ENCODE measurements at regions not wholly inside any gene's neighbourhood (a gene's known extent, or its start where the extent isn't known, plus 50 kb on each side); places are given as distances from the start of the nearest gene placed in this dataset.

DNA sequence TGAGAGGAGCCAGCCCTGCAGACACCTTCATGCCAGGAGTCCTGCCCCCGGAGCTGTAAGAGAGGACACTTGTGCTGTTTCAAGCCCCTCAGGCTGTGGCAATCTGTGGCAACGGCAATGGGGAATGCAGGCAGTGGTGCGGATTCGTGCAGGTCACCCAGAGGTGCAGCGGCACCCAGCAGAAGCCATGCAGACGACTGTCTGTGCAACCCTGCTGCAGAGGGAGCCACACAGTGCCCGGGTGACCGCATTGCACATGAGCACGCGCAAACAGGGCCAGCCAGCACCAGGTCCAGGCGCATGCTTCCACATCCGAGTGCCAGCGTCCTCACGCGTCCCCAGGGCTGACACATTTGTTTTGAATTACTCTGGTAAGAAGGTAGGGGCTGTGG, 84.8 kb upstream of the GPC1 start:
- H3K27me3 Mint-ChIP-seq, result peaks cover 31% of the 10 kb centered on the region
- no peak overlapping the region for H3K27ac Mint-ChIP-seq
- H3K9me3 ChIP-seq (ENCODE audit: control insufficient read depth, low read length, poor library complexity, severe bottlenecking), result no peaks in the 10 kb centered on the region
- H3K4me3 Mint-ChIP-seq, result no peak overlapping the region
- H3K4me1 Mint-ChIP-seq, result no peaks in the 10 kb centered on the region
- H3K36me3 Mint-ChIP-seq (ENCODE audit: low read depth), result peaks cover 2% of the 10 kb centered on the region
- DNase-seq (peak in 1 of 3 donors; percentile 4), ATAC-seq (no peak)

DNA sequence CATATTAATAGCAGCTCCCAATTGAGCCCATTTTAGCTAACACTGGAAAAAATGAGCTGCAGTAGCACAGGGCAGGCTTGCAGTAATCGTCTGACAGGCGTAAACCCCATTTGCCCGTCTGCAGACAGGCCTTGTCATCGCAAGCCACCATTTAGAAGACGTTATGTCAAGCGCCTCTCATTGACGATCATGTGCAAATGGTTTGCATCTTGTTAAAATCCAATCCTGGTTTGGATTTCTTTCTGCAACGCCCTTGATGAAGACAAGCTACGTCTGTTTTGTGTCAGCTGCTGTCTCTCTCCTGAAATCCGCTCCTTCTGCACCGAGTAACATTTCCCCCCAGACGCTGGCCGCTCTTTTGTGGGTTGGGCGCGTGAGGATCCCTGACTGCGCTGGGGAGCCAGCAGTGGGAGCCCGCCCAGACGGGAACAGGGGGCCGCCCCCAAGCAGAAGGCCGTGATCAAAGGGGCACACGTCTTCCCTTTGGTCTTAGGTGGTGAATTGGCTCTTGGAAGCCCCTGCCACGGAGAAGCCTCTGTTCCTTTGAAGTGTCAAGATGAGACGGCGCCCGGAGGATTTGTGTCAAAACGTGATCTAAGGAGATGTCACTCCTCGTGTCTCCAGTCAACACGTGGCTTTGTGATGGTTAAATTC, 84.2 kb upstream of the GPC1 start:
- H3K4me3 Mint-ChIP-seq, result no peak overlapping the region
- H3K9me3 ChIP-seq (ENCODE audit: control insufficient read depth, low read length, poor library complexity, severe bottlenecking), result no peaks in the 10 kb centered on the region
- H3K27me3 Mint-ChIP-seq, result peaks cover 31% of the 10 kb centered on the region
- DNase-seq (peak in 1 of 3 donors; percentile 1), ATAC-seq (no peak)
- no peaks in the 10 kb centered on the region for H3K4me1 Mint-ChIP-seq
- peaks cover 4% of the 10 kb centered on the region for H3K36me3 Mint-ChIP-seq (ENCODE audit: low read depth)
- no peak overlapping the region for H3K27ac Mint-ChIP-seq

DNA sequence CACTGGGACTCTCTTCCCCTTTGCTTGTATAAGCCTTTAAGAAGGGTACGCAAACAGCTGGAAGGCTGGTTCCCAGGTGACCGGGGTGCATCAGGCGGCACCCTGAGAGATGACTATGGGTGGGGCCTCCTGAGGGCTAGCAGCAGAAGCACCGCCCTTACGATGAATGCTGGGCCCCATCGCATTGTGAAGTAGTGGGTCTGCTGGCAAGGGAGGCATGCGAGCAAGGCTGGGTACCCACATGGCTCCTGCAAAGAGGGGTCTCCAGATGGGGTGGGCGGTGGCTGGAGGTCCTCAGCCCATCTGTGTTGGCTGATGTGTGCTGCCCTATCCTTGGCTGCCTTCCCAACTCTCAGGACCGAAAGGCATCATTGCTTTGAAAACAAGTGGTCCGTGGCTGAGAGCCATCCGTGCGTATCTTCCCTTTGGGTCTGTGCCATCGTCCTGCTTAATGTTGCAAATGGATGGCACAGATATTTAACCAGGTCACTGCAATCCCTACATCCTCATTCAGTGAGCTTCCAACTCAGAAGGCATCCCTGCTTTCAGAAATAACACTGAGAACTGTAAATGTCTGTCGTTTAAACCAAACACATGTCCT, 83.5 kb upstream of the GPC1 start:
- Mint-ChIP-seq H3K4me1 (no peaks in the 10 kb centered on the region), H3K27me3 (peaks cover 34% of the 10 kb centered on the region), H3K4me3 (no peak overlapping the region), H3K36me3 (ENCODE audit: low read depth) (peaks cover 4% of the 10 kb centered on the region), H3K27ac (no peak overlapping the region)
- no peaks in the 10 kb centered on the region for H3K9me3 ChIP-seq (ENCODE audit: control insufficient read depth, low read length, poor library complexity, severe bottlenecking)
- peak in 1 of 3 donors; percentile 5 for DNase-seq
- no peak for ATAC-seq

DNA sequence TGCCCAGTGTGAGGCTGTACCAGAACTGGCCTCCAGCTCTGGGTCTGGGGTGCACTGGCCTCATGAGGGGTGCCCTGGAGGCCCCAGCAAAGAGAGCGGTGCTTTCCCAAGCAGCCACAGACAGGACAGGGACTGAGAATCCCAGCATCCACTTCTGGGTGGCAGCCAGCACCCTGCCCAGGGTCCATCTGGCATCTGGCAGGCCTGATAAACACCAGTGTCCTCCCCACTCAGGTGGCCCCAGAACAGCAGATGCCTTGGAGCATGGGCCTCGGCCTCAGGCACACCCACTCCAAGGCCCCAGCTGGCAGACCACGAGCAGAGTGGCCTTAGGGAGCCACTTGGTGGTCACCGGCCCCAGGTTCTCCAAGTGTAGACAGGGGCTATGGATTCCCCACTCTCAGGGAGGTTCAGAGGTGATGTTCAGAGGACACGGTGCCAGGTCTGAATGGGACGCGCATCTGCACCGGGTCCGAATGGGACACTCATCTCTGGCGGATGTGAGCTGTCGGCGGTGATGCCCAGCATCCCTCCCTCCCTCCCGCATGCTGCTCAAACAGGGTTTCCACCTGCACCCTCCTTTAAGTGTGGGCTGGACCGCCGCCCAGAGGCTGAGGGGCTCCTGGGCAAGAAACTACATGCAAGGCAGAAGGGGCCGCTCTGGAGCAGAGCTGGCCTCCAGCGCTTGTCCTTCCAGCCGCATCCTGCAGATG, 82.2 kb upstream of the GPC1 start:
- DNase-seq (peak in 1 of 3 donors; percentile 2), ATAC-seq (no peak)
- Mint-ChIP-seq H3K4me3 (no peak overlapping the region), H3K27ac (no peak overlapping the region), H3K4me1 (no peaks in the 10 kb centered on the region), H3K36me3 (ENCODE audit: low read depth) (peaks cover 4% of the 10 kb centered on the region), H3K27me3 (peaks cover 34% of the 10 kb centered on the region)
- H3K9me3 ChIP-seq (ENCODE audit: control insufficient read depth, low read length, poor library complexity, severe bottlenecking), result no peaks in the 10 kb centered on the region

DNA sequence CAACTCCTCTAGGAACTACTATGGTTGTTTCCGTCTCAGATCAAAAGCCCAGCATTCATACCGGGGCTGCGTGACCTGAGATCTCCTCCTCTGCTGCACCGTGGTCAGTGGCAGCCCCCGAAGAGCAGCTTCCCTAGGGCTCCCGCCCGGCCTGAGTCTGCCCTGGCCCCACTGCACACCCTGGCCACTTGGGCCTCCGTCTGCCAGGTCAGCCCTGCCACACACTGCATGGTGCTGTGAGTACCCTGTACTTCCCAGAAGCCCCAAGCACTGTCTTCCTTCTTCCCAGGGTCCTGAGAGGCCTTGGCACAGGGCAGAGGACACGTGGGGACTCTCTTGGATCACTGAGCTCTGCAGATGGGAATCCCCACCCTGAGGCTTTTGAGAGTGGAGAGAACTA, 81.5 kb upstream of the GPC1 start:
- no peaks in the 10 kb centered on the region for H3K4me1 Mint-ChIP-seq
- no peak overlapping the region for H3K4me3 Mint-ChIP-seq
- no peak overlapping the region for H3K27ac Mint-ChIP-seq
- peak in 1 of 3 donors; percentile 2 for DNase-seq
- H3K27me3 Mint-ChIP-seq, result peaks cover 28% of the 10 kb centered on the region
- no peak for ATAC-seq
- peaks cover 4% of the 10 kb centered on the region for H3K36me3 Mint-ChIP-seq (ENCODE audit: low read depth)
- no peaks in the 10 kb centered on the region for H3K9me3 ChIP-seq (ENCODE audit: control insufficient read depth, low read length, poor library complexity, severe bottlenecking)

DNA sequence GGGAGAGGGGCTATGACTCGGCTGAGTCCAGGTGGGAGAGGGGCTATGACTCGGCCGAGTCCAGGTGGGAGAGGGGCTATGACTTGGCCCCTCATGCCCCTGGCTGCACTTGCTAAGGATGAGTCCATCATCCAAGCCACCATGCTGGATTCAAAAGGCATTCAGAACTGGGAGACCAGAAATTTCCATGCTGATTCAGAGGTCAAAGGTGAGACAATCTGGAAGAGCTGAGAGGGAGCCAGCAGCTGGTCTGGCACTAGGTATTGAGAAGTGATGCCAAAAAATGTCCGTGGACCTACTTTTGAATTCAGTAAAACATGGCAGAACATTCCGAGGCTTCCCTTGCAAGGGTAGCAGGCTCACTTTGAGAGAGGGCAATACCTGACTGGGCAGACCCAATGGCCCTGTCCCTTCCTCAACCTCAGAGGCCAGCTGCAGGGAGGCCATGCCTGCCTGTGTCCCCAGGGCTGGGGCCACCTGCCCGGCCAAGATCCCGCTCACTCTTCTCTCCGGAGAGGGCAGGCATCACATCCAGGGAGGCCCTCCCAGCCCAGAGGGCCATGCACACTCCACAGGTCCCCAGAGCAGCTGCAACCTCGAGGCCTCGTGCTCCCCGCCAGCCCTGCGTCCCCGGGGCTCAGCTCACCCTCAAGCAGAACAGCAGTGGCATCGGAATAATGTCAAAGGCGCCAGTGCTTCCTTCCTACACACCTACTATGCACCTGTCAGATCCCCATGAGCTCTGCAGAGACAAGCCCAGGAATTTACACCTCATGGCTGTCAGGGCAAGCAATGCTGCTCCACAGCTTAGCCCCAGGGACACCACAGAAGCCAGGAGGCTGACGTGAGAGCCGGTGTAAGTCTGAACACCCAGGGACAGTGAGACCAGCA, 80.2 kb upstream of the GPC1 start:
- DNase-seq, result peak in 1 of 3 donors; percentile 2
- no peaks in the 10 kb centered on the region for H3K9me3 ChIP-seq (ENCODE audit: control insufficient read depth, low read length, poor library complexity, severe bottlenecking)
- Mint-ChIP-seq H3K27ac (no peak overlapping the region), H3K36me3 (ENCODE audit: low read depth) (peaks cover 4% of the 10 kb centered on the region), H3K4me3 (no peak overlapping the region), H3K4me1 (no peaks in the 10 kb centered on the region), H3K27me3 (peaks cover 23% of the 10 kb centered on the region)
- ATAC-seq, result no peak

DNA sequence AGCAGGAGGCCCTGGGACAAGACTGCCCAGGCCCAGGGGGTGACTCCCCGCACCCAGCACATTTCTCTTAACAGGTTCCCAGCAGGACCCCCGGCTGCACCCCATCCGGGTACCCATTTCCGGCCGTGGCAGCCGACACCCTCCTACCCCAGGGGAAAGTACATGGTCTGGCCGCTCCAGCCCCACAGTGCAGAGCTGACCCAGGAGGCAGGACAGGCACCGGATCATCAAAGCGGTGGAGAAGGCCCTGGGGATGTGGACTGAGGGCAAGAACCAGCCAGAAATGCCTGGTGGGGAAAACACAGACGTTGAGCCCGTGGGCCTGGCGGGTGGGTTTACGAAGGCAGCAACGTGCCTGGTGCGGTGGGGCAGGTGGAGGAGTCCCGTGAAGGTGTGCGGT, 79.5 kb upstream of the GPC1 start:
- H3K4me1 Mint-ChIP-seq, result no peaks in the 10 kb centered on the region
- no peak overlapping the region for H3K27ac Mint-ChIP-seq
- no peaks in the 10 kb centered on the region for H3K9me3 ChIP-seq (ENCODE audit: control insufficient read depth, low read length, poor library complexity, severe bottlenecking)
- H3K27me3 Mint-ChIP-seq, result peaks cover 18% of the 10 kb centered on the region
- peak in 1 of 3 donors; percentile 4 for DNase-seq
- peaks cover 4% of the 10 kb centered on the region for H3K36me3 Mint-ChIP-seq (ENCODE audit: low read depth)
- H3K4me3 Mint-ChIP-seq, result no peak overlapping the region
- no peak for ATAC-seq

DNA sequence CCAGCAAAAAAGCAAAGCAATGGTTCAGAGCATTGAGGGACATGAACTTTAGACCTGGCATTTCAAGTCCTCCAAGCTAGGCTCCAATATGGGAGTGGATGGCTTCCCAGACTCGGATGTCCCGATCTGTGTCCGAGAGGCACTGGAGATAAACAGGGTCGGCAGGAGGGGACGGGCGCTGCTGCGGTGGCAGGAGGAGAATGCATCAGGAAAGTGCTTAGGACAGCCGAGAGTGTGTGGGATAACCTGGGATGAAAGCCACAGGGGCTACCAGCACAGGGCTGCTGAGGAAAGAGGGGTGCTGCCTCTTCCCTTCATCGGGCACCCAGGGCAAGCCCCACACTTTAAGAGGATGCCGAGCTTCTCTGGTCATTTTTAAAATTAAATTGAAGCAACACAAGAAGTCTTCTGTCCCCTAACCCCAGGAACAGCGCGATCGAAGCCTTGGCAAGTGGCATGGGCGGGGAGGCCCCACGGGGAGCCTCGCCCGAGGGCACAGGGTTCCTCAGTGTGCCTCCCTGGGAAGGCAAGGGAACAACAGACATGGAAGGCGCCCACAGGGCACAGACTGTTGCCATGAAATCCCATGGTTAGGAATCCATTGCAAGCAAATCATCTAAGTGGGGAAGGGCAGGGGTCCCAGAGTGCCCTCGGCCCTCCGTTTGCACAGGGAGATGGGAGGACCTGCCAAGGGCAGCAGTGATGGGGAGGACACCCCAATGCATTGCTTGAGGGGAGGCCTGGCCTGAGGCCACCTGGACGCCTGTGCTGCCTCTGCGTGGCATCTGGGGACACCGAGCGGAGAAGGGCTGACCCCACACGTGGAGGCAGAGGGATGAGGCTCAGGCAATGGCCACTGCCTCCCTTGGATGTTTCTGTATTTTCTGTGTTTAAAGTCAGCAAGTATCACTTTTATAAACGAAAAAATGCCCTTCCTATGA, 78.5 kb upstream of the GPC1 start:
- Mint-ChIP-seq H3K4me3 (no peak overlapping the region), H3K27me3 (peaks cover 12% of the 10 kb centered on the region), H3K4me1 (no peaks in the 10 kb centered on the region), H3K36me3 (ENCODE audit: low read depth) (peaks cover 4% of the 10 kb centered on the region), H3K27ac (peak overlapping the region; percentile 59)
- ATAC-seq (no peak), DNase-seq (peak in 1 of 3 donors; percentile 0)
- no peaks in the 10 kb centered on the region for H3K9me3 ChIP-seq (ENCODE audit: control insufficient read depth, low read length, poor library complexity, severe bottlenecking)

DNA sequence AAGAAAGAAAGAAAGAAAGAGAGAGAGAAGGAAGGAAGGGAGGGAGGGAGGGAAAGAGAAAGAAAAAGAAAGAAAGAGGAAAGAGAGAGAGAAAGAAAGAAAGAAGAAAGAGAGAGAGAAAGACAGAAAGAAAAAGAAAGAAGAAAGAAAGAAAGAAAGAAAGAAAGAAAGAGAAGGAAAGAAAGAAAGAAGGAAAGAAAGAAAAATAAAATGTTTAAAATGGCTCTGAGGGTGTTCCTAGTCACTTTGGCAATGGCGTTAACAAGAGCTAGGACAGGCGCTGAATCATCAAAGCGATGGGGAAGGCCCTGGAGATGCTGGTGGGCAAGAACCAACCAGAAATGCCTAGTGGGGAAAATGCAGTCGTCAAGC, 77.8 kb upstream of the GPC1 start:
- H3K27me3 Mint-ChIP-seq, result peaks cover 8% of the 10 kb centered on the region
- H3K4me3 Mint-ChIP-seq, result no peak overlapping the region
- H3K4me1 Mint-ChIP-seq, result no peaks in the 10 kb centered on the region
- ATAC-seq, result no peak
- DNase-seq, result no peak
- H3K9me3 ChIP-seq (ENCODE audit: control insufficient read depth, low read length, poor library complexity, severe bottlenecking), result no peaks in the 10 kb centered on the region
- peaks cover 4% of the 10 kb centered on the region for H3K36me3 Mint-ChIP-seq (ENCODE audit: low read depth)
- H3K27ac Mint-ChIP-seq, result no peak overlapping the region

DNA sequence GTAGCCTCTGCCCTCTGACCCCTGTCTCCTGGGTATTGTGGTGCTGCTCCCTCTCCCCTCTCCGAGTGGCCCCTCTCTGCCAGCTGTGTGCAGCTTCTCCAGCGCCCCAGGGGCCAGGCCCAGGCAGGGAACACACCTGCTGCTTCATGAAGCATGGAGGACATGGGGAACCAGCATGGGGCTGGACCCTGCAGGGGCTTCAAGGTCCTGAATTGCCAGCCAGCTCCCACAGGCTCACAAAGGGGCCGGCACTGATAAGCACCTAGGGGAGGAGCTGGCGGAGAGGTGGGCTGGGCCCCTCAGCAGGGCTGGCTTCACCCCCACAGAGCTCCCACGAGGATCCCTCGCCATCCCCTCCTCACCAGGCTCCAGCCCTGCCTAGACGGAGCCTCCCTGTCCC, 77.4 kb upstream of the GPC1 start:
- H3K4me3 Mint-ChIP-seq, result no peak overlapping the region
- peaks cover 4% of the 10 kb centered on the region for H3K36me3 Mint-ChIP-seq (ENCODE audit: low read depth)
- H3K27ac Mint-ChIP-seq, result no peak overlapping the region
- H3K27me3 Mint-ChIP-seq, result peaks cover 6% of the 10 kb centered on the region
- no peaks in the 10 kb centered on the region for H3K9me3 ChIP-seq (ENCODE audit: control insufficient read depth, low read length, poor library complexity, severe bottlenecking)
- ATAC-seq (no peak), DNase-seq (peak in 1 of 3 donors; percentile 5)
- H3K4me1 Mint-ChIP-seq, result no peaks in the 10 kb centered on the region

DNA sequence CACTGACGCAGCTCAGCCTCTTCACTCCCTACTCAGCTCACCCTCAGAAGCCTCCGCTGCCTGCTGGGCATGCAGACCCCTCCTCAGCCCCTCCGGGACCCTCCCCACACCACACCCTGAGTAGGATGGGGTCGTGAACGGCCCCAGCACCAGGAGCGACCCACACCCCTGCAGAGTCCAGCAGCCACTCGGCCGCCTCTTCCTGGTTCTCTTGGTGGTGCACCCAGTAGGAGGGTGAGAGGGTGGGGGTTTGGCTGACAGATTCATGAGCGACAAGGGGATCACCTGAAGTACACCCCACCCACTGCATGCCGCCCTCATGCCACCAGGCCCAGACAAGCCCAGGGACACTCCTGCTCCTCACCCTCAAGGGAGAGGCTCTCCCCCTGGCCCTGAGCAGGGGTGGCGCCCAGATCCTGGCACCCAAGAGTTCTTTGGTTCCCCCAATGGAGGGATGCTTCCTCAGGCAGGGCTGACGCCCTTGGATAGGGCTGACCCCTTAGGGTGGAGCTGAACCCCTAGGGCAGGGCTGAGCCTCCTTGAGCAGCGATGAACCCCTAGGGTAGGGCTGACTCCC, 76.6 kb upstream of the GPC1 start:
- Mint-ChIP-seq H3K36me3 (ENCODE audit: low read depth) (peaks cover 3% of the 10 kb centered on the region), H3K27ac (no peak overlapping the region), H3K27me3 (peaks cover 7% of the 10 kb centered on the region), H3K4me3 (no peak overlapping the region), H3K4me1 (no peaks in the 10 kb centered on the region)
- ATAC-seq (no peak), DNase-seq (peak in 1 of 3 donors; percentile 0)
- H3K9me3 ChIP-seq (ENCODE audit: control insufficient read depth, low read length, poor library complexity, severe bottlenecking), result no peaks in the 10 kb centered on the region

DNA sequence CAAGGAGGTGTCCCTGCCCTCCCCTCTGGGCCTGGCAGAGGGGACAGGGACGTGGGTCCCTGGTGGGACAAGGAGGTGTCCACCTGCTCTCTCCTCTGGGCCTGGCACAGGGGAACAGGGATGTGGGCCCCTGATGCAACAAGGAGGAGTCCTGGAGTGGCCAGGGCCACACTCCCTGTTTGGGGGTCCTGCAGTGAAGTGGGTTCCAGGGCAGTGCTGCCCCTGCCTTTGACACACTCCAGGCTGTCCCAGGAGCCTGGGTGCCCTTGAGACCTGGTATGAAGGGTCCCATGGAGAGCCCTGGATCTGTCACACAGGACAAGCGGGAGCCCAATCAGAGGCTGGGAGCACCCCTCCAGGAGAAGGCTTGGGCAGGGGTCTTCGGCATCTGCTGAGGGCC, 75.8 kb upstream of the GPC1 start:
- peaks cover 2% of the 10 kb centered on the region for H3K36me3 Mint-ChIP-seq (ENCODE audit: low read depth)
- DNase-seq (no peak), ATAC-seq (no peak)
- H3K27me3 Mint-ChIP-seq, result peaks cover 12% of the 10 kb centered on the region
- no peak overlapping the region for H3K27ac Mint-ChIP-seq
- H3K9me3 ChIP-seq (ENCODE audit: control insufficient read depth, low read length, poor library complexity, severe bottlenecking), result no peaks in the 10 kb centered on the region
- H3K4me1 Mint-ChIP-seq, result no peaks in the 10 kb centered on the region
- no peak overlapping the region for H3K4me3 Mint-ChIP-seq

All from T-helper 17 cell (primary cell).